Keratinocyte (primary cell): ENCODE measurements at regions not wholly inside any gene's neighbourhood (a gene's known extent, or its start where the extent isn't known, plus 50 kb on each side); places are given as distances from the start of the nearest gene placed in this dataset.
A peak's percentile ranks its signal among the peaks of the same experiment; 100 is the strongest.

Source experiments
- DNase-seq: peaks from one replicate; pipeline ENCODE4 v3.0.0-alpha.2; 2011; ENCODE audit warnings: low read depth, missing footprints, low spot score
- FAIRE-seq: peaks from 2 replicates; lab custom pipeline; 2011; peaks lifted over from hg19 to GRCh38; lab: Jason Lieb, UNC
- H2AFZ ChIP-seq: 2 replicates; pipeline ENCODE4 v1.6.0; 2012; ENCODE audit warnings: low read length, control low read depth, inconsistent platforms; ENCODE audit not compliant: control insufficient read depth
- H3K27ac ChIP-seq: 2 replicates; pipeline ENCODE4 v1.5.1; 2011; ENCODE audit warnings: low read length; ENCODE audit not compliant: control insufficient read depth, insufficient read depth
- H3K27me3 ChIP-seq: 3 replicates; pipeline ENCODE4 v1.6.0; 2011; ENCODE audit warnings: low read length; ENCODE audit not compliant: control insufficient read depth, insufficient read depth; ENCODE audit errors: extremely low read depth
- H3K36me3 ChIP-seq, 2 experiments: 2 replicates in 1 of 2; 3 replicates in 1 of 2; pipeline ENCODE4 v1.5.1; 2011; ENCODE audit warnings: low read length in 2 of 2, mild to moderate bottlenecking in 1 of 2; ENCODE audit not compliant: control insufficient read depth in 2 of 2, insufficient read depth in 2 of 2; ENCODE audit errors: extremely low read depth in 1 of 2
- H3K4me1 ChIP-seq: 3 replicates; pipeline ENCODE4 v1.5.1; 2011; ENCODE audit warnings: low read length; ENCODE audit not compliant: control insufficient read depth, insufficient read depth; ENCODE audit errors: extremely low read depth
- H3K4me2 ChIP-seq: 3 replicates; pipeline ENCODE4 v1.6.0; 2011; ENCODE audit warnings: low read depth, low read length; ENCODE audit not compliant: control insufficient read depth, insufficient read depth; ENCODE audit errors: extremely low read depth
- H3K4me3 ChIP-seq, 3 experiments: fragments of 200-600 bp in 1 of 3; sonication (generic) in 1 of 3; 2 replicates in 2 of 3; 3 replicates in 1 of 3; pipeline ENCODE4 v1.5.1; 2011 to 2016; ENCODE audit warnings: low read length in 3 of 3, mild to moderate bottlenecking in 3 of 3, control low read depth in 2 of 3, inconsistent platforms in 1 of 3, low read depth in 1 of 3, mixed read lengths in 1 of 3, mixed run types in 1 of 3, moderate library complexity in 1 of 3; ENCODE audit not compliant: control insufficient read depth in 2 of 3, insufficient read depth in 2 of 3; ENCODE audit errors: extremely low read depth in 1 of 3
- H3K79me2 ChIP-seq: 2 replicates; pipeline ENCODE4 v1.6.0; 2012; ENCODE audit warnings: low read length; ENCODE audit not compliant: control insufficient read depth, insufficient read depth
- H3K9ac ChIP-seq: 3 replicates; pipeline ENCODE4 v1.6.0; 2011; ENCODE audit warnings: low read length; ENCODE audit not compliant: control insufficient read depth, insufficient read depth; ENCODE audit errors: extremely low read depth
- H3K9me1 ChIP-seq: 3 replicates; pipeline ENCODE4 v1.6.0; 2011; ENCODE audit warnings: low read length; ENCODE audit not compliant: control insufficient read depth, insufficient read depth; ENCODE audit errors: extremely low read depth
- H3K9me3 ChIP-seq: 2 replicates; pipeline ENCODE4 v1.5.1; 2012; ENCODE audit warnings: low read depth, low read length; ENCODE audit not compliant: control insufficient read depth
- H4K20me1 ChIP-seq: 3 replicates; pipeline ENCODE4 v1.6.0; 2011; ENCODE audit warnings: low read length; ENCODE audit not compliant: control insufficient read depth, insufficient read depth; ENCODE audit errors: extremely low read depth
- EZH2 ChIP-seq: IDR thresholded peaks from one replicate; pipeline ENCODE4 v1.6.1; 2012; ENCODE audit warnings: inconsistent platforms, mild to moderate bottlenecking, low read length, moderate library complexity
- dilution Hi-C: fragments of 300-500 bp; cut with MboI; formaldehyde crosslinking; loops from one replicate; pipeline ENCODE4 v1.7.0; 2020; ENCODE audit warnings: low sequenced_read_pairs; ENCODE audit not compliant: extremely low pct_ligation_motif_present
- TF ChIP-seq, protein P1 (sequence below), 3 experiments: IDR thresholded peaks in 1 of 3; conservative IDR thresholded peaks in 1 of 3; optimal IDR thresholded peaks in 1 of 3; 2 replicates in 2 of 3; 3 replicates in 1 of 3; pipeline versions ENCODE3 to v1.5.1; 2011; ENCODE audit warnings: low read length in 3 of 3, mild to moderate bottlenecking in 3 of 3, moderate library complexity in 2 of 3, control low read depth in 1 of 3, inconsistent platforms in 1 of 3; ENCODE audit not compliant: insufficient read depth in 2 of 3; ENCODE audit errors: extremely low read depth in 1 of 3

DNA sequence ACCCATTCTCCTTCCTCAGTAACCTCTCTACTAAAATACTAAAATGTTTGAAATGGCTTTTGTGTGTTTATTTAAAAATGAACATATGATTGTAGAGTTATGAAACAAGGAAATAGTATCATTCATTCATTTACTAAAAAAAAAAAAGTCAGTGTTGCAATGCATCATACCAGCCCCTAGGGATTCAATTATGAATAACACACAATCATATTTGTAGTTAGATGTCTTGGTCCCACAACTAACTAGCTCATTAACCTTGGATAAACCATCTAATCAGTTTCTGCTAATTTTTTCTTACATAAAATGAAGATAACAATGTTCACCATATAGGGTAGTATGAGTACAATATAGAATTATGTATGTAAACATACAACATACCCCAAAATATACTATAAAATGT, 183.2 kb downstream of the GRIN2B start:
- Histone ChIP-seq H3K4me3 (no peak overlapping the region), H3K4me1 (no peaks in the 10 kb centered on the region), H3K9me1 (no peaks in the 10 kb centered on the region), H3K27ac (no peak overlapping the region), H3K4me2 (no peak overlapping the region), H3K9ac (no peak overlapping the region), H2AFZ (no peak overlapping the region), H3K27me3 (no peaks in the 10 kb centered on the region), H3K9me3 (no peaks in the 10 kb centered on the region), H3K79me2 (no peaks in the 10 kb centered on the region), H3K36me3 (no peaks in the 10 kb centered on the region), H4K20me1 (no peaks in the 10 kb centered on the region)
- FAIRE-seq (no peak), DNase-seq (no peak)
- no peak for TF ChIP-seq EZH2
- TF ChIP-seq, protein P1, sequence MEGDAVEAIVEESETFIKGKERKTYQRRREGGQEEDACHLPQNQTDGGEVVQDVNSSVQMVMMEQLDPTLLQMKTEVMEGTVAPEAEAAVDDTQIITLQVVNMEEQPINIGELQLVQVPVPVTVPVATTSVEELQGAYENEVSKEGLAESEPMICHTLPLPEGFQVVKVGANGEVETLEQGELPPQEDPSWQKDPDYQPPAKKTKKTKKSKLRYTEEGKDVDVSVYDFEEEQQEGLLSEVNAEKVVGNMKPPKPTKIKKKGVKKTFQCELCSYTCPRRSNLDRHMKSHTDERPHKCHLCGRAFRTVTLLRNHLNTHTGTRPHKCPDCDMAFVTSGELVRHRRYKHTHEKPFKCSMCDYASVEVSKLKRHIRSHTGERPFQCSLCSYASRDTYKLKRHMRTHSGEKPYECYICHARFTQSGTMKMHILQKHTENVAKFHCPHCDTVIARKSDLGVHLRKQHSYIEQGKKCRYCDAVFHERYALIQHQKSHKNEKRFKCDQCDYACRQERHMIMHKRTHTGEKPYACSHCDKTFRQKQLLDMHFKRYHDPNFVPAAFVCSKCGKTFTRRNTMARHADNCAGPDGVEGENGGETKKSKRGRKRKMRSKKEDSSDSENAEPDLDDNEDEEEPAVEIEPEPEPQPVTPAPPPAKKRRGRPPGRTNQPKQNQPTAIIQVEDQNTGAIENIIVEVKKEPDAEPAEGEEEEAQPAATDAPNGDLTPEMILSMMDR (optimal IDR thresholded peaks at IDR 0.05 in 1 of 3, IDR thresholded peaks at IDR 0.05 in 1 of 3, conservative IDR thresholded peaks at IDR 0.05 in 1 of 3; ENCODE audit: extremely low read depth in 1 of 3, insufficient read depth in 2 of 3, low read length in 3 of 3) = peak in 1 of 3 experiments; percentile 4
- dilution Hi-C loops = no loop called here

DNA sequence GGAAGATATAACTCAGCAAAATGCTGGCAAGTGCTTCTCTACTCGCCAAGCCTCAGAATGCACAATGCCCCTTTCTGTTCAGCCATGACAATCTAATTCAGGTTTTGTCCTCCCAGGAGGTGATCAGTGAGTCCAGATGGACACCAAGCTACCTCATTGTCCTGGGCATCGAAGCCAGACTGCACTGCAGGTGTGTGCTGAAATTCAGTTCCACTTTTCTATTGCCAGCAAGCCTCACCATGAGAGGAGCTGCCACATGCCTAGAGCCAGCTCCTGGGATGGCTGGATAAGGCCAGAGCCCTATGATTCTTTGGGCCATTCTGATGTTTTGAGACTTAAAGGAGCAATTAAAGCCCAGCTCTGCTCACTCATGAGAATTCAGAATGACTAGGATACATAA, 186.7 kb downstream of the GRIN2B start:
- H3K9ac ChIP-seq = no peak overlapping the region
- no peaks in the 10 kb centered on the region for H3K9me1 ChIP-seq
- H3K4me2 ChIP-seq = no peak overlapping the region
- no peaks in the 10 kb centered on the region for H4K20me1 ChIP-seq
- no peak for DNase-seq
- FAIRE-seq = no peak
- H3K36me3 ChIP-seq = no peaks in the 10 kb centered on the region
- H2AFZ ChIP-seq = no peak overlapping the region
- no peaks in the 10 kb centered on the region for H3K4me1 ChIP-seq
- no peaks in the 10 kb centered on the region for H3K27me3 ChIP-seq
- H3K79me2 ChIP-seq = no peaks in the 10 kb centered on the region
- TF ChIP-seq, protein P1 (optimal IDR thresholded peaks at IDR 0.05 in 1 of 3, IDR thresholded peaks at IDR 0.05 in 1 of 3, conservative IDR thresholded peaks at IDR 0.05 in 1 of 3; ENCODE audit: extremely low read depth in 1 of 3, insufficient read depth in 2 of 3, low read length in 3 of 3) = no peak
- no peak for TF ChIP-seq EZH2
- no peaks in the 10 kb centered on the region for H3K9me3 ChIP-seq
- no peak overlapping the region for H3K4me3 ChIP-seq
- dilution Hi-C loops = no loop called here
- H3K27ac ChIP-seq = no peak overlapping the region
